NCI-H1436 (cell line): ENCODE measurements at regions not wholly inside any gene's neighbourhood (a gene's known extent, or its start where the extent isn't known, plus 50 kb on each side); places are given as distances from the start of the nearest gene placed in this dataset.

Experiments
- DNase-seq: peaks from one replicate; lab custom pipeline; 2025; lab: John Stamatoyannopoulos, UW

DNA sequence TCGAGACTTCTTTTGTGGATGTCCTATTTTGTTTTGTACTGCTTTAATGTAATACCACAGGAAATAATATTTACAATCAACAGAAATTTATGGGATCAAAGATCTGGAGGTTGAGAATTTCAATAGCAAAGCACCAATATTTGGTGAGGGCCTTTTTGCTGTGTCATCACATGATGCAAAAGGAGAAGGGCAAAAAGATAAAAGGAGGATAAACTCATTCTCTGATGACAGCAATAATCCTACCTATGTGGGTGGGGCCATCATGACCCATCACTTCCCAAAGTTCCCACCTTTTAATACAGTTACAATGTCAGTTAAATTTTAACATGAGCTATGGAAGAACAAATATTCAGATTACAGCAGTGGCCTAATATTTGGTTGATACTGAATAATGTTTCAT is 832.9 kb downstream of the OTOL1 start:
- no peak for DNase-seq

DNA sequence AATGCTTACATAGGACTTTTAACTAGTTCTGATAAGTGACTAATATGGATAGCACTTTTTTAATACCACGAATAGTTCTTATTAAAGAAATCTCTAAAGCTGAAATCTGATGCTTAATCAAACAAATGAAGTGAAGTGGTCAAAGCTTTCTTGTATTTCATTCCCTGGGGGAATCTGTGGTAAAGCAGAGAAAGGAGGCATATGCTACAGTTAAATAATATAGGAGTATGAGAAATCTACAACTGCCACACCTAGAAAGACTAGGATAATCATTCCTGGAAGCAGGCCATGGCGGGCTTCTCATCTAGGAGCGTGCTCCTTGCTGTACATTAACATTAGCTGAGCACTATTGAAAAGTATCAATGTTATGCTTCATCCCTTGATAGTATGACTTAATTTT is 835.7 kb downstream of the OTOL1 start:
- peak; percentile 1 for DNase-seq

DNA sequence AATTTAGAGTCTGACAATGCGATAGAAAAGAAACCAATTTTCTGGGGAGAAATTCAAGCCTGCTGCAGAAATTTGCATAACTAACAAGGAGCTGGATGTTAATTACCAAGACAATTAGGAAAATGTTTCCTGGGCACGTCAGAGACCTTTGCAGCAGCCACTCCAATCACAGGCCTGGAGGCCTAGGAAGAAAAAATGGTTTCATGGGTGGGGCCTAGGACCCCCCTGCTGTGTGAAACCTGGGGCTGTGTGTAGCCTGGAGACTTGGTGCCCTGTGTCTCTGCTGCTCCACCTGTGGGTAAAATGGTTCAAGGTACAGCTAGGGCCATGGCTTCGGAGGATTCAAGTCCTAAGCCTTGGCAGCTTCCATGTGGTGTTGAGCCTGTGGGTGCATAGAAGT is 837.9 kb downstream of the OTOL1 start:
- DNase-seq, result no peak

DNA sequence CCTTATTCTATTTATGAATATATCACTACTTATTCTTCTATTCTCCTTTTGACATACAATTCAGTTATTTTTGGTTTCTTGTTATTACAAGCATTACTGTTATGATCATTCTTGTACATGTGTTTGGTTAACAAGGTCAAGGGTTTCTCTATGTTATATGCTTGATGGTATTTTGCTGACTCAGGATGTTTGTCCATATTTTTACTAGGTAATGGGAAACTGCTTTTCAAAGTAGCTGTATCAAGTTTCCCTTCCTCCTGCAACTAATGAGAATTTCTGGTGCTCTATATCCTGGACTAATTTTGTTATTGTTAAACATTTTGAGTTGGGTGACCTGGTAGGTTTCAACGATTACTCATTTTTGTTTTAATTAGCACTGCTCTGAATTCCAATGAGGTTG is 841.0 kb downstream of the OTOL1 start:
- no peak for DNase-seq

DNA sequence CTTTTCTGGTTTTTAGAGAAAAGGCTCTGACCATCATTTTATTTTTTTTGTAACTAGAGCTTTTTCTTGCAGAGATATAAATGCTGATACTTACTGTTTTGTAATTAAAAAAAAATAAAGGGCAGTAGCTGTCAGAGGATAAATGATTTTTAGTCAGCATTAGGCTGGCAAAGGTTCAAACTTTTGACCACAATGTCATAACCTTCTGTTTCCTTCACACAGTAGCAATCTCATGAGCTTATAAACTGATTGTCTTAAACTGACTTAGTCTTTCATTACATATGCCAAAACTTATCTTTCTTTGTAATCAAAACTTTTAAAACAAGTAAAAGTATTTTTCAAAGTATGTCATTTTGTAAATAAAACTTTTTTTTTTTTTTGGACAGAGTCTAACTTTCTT is 841.9 kb downstream of the OTOL1 start:
- DNase-seq, result no peak

DNA sequence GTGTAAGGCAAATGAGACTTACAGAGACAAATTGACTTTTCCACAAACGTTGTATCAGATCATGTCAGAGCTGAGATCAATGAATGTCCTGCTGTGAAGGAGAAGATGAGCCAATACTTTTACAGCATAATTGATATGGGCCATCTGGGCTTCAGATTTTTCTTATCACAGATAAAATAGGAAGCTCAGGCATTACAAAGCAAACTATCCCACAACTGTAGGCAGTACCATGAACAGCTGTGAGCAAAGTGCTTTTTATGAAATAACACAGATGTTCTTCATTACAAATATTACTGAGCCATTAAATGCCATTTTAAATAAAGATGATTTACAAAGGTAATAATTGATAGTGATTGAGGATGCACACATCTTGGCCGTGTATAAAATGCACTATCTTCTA is 852.3 kb downstream of the OTOL1 start:
- DNase-seq, result no peak

DNA sequence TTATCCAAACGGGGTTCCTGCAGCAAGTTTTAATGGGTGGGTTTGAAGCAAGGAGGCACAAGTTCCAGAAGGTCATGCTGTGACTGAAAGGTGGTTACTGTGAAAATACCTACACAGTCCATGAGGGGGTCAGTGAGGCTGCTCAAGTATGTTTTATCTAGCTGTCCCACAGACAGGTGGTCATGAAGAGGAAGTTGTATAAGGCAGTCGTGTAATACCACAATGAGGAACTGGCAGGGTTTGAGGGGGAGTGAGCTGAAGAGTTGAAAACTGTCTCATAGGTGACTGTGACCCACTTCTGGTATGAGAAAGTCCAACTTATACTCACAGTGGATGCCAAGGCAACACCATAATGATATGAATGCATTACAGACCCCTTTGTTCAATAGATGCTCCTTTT is 856.8 kb downstream of the OTOL1 start:
- DNase-seq, result no peak

DNA sequence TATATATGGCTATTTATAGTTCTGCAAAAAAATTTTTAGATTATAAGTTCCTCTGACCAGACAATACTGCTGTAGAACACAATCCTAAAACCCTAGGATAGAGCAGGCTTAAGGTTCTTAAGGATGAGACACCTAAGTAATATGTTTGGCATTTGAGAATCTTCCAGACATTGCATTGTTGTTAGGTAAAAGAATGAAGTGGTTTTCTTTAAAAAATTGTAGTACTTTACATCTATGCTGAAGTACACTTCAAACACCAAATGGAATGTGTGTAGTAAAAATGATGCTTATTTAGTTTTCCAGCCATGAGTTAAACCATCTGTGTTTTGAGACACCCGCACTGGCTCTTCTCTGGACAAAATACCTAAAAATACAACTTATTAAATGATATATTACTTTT is 857.7 kb downstream of the OTOL1 start:
- no peak for DNase-seq

DNA sequence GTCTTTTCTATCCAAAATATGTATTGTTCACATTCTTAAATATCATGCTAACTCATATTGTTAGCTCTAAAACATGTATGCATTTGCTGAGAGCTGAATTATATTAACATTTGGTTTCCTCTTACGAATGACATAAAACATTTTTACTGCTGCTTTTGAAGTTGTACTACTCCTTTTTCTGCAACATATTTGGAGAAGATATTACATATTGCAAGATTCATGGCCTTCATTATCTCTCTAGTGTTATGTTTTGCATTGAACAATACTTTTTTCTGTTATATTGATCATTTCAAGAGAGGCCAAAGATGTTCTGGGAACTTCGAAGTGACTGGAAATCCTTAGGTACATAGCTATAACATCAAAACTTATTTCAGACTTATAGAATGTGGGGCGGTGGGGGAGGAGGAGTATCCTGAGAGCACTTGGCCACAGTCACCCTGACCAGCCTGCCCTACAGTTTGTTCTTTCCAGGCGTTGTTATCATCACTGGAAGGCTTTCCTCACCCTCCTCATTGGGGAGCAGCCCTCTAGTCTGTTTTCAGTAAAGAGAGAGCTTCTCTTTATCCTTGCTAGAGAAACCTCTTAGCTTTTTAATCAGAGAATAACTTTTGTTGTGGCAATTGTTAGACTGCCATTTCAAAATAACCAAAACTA is 868.6 kb downstream of the OTOL1 start:
- no peak for DNase-seq

DNA sequence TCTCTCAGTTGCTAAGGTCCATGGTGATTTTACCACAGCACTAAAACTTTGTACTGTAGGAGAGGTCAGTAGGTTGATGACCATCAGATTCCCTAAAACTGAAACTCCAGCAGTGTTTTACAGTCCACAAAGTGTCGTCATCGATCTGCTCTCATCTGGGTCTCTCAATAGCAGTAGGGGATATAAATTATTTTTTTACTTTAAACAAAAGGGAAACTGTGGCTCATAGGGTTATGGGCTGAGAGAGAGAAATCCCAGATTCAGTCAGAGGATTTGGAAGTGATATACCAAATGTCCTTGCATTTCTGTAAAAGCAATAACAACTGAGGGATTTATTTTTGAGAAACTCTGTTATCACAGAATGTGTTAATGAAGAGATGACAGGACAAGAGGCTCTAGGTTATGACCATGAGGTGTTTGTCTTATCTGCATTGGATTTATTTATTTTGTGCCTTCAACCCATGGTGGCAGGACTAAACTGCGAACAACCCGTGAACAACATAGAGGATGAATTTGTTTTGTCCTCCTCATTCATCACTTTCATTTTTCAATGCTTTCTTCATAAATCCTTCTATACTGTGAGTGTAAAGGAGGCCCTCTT is 869.7 kb downstream of the OTOL1 start:
- no peak for DNase-seq

DNA sequence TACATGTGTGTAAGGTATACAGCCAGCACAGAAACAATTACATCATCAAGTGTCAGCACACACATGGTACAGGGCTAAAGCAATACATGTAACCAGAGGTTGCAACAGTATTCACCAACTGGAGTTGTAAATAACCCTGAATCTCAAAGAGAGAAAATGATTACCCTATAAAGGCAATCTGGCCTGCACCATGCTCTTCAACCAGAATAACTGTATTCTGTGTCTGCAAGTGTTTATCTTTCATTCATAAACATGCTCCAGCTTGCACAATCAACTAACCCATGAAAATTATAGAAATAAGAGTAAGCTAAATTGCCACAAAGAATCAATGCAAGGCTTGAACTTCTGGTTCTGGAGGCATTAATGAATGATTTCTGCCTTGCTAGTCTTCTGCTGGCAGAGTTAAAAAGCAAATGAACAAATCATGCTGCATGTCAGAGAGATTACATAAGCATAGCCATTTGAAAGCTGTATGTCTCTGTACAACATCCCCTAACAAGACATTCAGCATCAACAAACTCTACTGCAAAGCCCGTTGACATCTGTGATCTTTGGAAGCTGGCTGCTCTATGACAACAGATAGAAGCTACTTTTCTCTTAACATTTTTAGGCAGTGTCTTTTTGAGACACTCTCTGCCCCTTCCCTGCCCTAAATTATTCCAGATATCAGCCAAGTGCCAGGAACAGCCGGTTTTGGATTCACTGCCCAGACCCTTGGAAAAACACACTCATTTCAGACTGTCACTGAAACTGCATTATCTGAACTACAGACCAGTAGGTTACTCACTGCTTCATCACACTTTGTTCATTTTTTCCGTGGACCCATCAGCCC is 871.0 kb downstream of the OTOL1 start:
- DNase-seq, result peak; percentile 1

DNA sequence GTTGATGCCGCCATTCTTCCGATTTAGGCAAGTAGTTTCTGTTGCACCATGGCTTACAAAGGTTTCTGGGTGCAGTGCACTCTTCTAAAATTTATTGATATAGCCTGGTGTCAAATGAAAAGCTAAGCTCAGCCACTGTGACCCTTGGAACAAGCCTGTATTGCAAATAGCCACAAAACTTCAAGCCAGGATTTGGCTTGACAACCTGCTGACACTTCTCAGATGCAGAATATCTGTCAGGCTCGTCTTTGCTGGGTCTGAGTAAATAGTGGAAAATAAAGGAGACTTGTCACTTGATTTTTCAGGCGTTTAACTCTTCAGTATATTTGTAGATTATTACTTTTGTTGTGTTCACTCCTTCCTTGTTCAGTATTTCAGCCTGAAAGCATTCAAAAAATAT is 871.8 kb downstream of the OTOL1 start:
- no peak for DNase-seq

DNA sequence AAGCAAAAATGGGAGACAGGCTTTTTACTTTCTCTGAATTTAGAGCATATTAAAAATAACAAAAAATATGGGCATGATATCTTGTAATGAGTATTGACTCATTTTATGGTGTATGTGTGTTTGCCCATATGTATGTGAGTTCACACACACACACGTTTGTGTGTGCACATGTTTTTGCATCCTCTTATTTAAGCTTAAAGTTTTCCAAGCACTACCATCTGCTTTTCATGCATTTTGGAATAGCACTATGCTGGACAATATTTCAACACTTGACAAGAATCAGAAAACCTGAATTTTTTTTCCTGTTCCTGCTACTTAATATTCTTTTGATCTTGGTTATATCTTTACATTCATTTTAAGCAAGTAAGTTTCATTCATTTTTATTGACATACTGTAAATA is 872.7 kb downstream of the OTOL1 start:
- no peak for DNase-seq

DNA sequence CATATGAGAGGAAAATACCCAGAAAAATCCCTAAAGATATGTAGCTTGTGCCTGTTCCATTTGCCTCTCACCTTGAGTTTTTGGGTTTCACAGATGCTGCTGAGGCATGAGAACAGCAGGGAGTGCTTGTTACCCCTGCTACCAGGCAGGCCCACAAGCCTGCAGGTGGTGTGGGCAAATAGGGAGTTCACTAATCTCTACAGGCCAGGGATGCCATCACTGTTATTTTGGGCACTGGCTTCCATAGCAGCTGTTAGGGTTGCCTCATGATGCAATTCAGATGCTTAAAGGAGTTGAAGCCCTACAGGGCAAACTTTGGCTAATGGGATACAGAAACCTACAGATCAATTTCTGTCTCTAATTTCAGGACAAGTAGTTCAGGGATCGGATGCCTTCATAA is 873.5 kb downstream of the OTOL1 start:
- DNase-seq, result no peak

DNA sequence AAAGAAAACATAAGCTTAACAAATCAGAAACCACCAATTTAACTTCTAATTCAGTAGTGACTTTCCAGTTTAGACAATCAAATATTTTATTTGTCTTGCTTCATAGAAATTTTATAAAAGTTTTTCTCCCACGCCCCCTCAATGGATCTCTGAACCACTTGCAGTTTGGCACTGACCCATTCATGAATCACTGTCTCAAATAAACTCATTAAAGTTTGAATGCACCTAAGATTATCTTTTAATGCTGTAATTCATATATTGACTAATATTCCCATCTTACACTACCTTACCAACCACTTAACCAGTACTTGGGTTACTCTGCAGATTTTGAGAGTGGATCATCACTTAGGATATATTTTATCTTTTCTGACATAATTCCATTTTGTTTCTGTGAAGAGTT is 880.2 kb downstream of the OTOL1 start:
- no peak for DNase-seq

DNA sequence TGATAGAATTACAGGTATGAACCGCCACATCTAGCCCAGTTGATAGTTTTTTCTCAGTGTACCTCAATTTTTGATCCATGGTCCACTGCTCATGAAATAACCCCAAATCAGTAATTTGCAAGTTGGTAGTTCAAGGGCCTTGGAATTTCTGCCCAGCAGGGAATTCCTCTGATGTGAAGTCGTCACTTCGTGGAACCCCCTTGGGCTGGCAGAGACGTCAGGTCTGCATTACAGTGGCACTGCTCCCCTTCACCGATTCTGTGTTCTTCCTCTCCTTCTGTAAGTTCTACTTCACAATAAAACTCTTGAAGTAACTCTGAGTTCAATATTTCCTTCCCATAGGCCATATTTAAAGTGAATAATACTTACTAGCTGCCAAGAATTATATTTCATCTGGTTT is 881.0 kb downstream of the OTOL1 start:
- no peak for DNase-seq

DNA sequence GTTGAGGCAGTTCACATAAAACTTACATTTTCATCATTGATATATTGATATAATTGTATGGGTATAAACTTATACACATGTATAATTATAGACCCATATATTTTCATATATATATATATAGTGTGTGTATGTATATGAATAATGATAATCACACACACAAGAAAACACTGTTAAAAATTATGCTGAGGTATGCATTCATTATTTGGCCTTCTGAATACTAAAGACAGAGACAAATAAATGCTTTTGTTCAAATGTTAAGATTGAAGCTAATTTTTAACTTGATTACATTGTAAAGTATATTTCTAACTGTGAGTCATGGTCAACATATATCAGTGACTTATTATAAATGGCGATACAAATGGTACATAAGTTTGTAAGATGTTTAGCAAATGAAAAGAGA is 888.8 kb downstream of the OTOL1 start:
- no peak for DNase-seq

DNA sequence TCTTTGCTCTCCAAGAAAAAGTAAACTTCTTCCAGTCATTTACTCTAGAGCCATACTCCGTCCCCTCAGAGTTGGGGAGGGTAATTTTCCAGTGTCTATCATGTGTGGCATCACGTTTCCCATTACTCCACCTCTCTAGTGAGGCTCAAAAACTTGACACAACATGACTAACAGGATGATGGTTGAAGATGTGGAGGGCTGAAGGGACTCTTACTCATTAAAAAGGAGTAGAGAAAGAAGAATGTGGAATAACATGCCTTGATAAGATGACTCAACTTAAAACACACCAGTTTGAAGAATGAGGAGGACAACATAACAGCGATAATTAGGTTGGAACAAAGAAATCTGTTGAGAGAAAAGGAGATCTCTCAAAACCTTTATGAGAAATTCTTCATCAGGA is 894.3 kb downstream of the OTOL1 start:
- no peak for DNase-seq

DNA sequence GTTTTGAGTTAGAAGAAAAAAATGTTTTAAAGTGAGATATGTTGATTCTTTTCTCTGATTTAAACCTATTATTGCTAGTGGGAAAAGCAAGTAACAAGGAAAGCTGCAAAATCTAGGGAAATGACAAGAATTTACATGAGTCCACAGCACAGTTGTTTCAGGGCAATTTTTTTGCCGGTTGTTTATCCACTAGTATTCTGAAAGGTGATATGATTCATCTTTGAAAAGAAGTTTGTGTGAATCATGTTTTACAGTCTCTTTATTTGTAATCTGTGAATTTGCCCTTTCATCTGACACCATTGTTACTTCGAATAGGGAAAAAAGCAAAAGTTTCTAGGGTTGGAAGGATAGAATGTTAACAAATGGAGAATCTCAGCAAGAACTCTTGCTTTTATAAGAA is 894.7 kb downstream of the OTOL1 start:
- no peak for DNase-seq

DNA sequence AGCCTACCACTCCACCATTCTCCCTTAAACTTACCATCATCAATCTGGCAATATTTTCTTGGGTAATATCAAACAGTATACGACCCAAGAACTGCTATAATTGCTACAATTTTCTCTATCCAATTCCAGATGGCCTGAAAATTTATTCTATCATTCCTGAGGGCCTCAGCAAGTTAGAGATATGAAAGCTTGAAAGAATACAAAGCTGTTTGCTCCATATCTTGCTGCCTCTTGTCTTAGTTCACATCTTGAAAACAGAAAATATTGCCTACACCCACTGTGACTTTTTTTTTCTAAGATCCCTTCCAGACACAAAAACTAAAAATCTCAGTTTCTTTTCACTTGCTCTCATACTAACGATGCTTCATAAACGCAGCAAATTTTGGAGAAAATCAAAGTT is 898.9 kb downstream of the OTOL1 start:
- DNase-seq, result no peak

DNA sequence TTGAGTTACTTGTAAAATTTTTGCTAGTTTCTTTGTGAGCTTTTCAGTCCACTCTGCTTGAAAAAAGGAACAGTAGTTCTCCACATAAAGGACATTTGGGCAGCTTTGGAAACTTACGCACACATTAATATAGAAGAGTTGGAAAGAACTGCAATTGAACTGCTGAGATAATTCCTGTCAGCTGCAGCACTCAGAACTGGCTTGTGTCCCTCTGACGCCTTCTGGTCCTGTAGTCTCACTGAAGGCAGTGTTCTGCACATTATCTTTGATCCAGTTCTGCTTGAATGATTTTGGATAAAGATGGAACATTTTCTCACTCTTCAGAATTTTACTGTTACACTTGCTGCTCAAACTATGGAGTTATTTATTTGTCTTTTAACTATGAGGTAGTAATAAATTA is 901.9 kb downstream of the OTOL1 start:
- no peak for DNase-seq

DNA sequence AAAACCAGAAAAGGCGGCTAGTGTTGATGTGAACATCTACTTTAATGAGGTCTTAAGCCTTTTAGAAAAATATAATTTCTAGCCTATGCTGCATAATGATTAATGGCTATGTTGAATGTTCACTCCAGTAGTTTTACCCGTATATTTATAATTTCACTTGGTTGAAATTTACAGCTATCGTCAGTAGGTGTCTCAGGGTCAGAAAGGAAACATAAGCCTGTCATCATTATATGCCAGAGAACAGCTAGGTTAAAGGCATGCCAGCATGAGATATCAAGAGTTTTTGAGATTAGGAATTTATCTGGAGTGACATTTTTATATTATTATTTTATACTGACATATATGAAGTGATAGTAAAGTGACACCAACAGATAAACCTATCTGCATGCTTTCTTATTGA is 904.1 kb downstream of the OTOL1 start:
- DNase-seq, result no peak

DNA sequence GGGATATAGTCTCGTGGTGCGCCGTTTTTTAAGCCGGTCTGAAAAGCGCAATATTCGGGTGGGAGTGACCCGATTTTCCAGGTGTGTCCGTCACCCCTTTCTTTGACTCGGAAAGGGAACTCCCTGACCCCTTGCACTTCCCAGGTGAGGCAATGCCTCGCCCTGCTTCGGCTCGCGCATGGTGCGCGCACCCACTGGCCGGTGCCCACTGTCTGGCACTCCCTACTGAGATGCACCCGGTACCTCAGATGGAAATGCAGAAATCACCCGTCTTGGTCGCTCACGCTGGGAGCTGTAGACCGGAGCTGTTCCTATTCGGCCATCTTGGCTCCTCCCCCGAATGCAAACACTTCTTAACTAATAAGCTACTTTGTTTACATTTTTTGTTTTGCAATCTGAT is 914.9 kb downstream of the OTOL1 start:
- peak; percentile 20 for DNase-seq

DNA sequence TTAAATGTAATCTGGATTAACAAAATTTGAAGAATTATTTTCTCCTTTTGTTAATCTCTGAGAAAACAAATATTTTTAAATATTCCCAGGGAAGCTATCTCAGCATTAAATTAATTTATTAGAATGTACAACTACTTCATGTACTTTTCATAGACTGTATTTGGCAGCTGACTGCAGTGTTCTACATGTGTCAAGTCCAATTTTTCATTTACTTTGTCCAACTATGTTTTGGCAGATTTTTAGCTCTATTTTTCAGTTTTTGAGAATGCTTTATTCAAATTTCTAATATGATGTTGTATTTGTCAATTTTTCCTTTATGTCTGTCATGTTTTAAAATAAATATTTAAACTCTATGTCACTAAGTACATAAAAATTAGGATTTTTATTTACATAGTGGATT is 925.1 kb downstream of the OTOL1 start:
- no peak for DNase-seq
